HUES6 (cell line): ENCODE measurements at regions not wholly inside any gene's neighbourhood (a gene's known extent, or its start where the extent isn't known, plus 50 kb on each side); places are given as distances from the start of the nearest gene placed in this dataset.
"Not testable (repeated sequence)": the region's sequence is repeated elsewhere in the genome, so short reads cannot be mapped to it uniquely, and the experiment has no call there.

Experiments used
- H3K27ac ChIP-seq: 2 replicates; pipeline ENCODE4 v1.7.0; 2013; ENCODE audit warnings: low read depth, mild to moderate bottlenecking, low read length, inconsistent platforms
- H3K27me3 ChIP-seq: 2 replicates; pipeline ENCODE4 v1.6.1; 2013; ENCODE audit warnings: low read length; ENCODE audit not compliant: control insufficient read depth, insufficient read depth
- H3K36me3 ChIP-seq: 2 replicates; pipeline ENCODE4 v1.6.1; 2013; ENCODE audit warnings: low read length; ENCODE audit not compliant: control insufficient read depth, insufficient read depth
- H3K4me1 ChIP-seq: 2 replicates; pipeline ENCODE4 v1.6.1; 2013; ENCODE audit warnings: low read length; ENCODE audit not compliant: control insufficient read depth, insufficient read depth
- H3K4me3 ChIP-seq: 2 replicates; pipeline ENCODE4 v1.5.1; 2013; ENCODE audit warnings: low read depth, low read length
- H3K9ac ChIP-seq: one replicate; pipeline ENCODE4 v1.6.1; 2013; ENCODE audit warnings: mild to moderate bottlenecking, low read length
- H3K9me3 ChIP-seq: 2 replicates; pipeline ENCODE4 v1.6.1; 2013; ENCODE audit warnings: low read depth, low read length; ENCODE audit not compliant: control insufficient read depth, insufficient read depth

DNA sequence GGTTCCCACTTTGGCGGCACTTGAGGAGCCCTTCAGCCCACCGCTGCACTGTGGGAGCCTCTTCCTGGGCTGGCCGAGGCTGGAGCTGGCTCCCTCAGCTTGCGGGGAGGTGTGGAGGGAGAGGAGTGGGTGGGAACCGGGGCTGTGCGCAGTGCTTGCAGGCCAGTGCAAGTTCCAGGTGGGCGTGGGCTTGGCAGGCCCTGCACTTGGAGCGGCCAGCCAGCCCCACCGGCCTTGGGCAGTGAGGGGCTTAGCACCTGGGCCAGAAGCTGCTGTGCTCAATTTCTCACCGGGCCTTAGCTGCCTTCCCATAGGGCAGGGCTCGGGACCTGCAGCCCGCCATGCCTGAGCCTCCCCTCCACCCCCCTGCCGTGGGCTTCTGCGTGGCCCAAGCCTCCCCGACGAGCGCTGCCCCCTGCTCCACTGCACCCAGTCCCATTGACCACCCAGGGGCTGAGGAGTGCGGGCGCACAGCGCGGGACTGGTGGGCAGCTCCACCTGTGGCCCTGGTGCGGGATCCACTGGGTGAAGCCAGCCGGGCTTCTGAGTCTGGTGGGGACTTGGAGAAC is 474.3 kb downstream of the MID1IP1 start:
- H3K9ac ChIP-seq = no peak overlapping the region
- H3K27ac ChIP-seq = no peak overlapping the region
- no peak overlapping the region for H3K4me3 ChIP-seq
- H3K9me3 ChIP-seq = peaks cover 22% of the 10 kb centered on the region; the same call in 1 of the 2 replicates
- H3K36me3 ChIP-seq = no peaks in the 10 kb centered on the region
- H3K4me1 ChIP-seq = no peaks in the 10 kb centered on the region
- no peaks in the 10 kb centered on the region for H3K27me3 ChIP-seq

- not testable (repeated sequence) for H3K27ac ChIP-seq, H3K9ac ChIP-seq, H3K27me3 ChIP-seq, H3K4me3 ChIP-seq, H3K36me3 ChIP-seq, H3K4me1 ChIP-seq
- peaks cover 36% of the 10 kb centered on the region for H3K9me3 ChIP-seq
These were observed 476.6 kb downstream of the MID1IP1 start for GRCh38 chrX:39277685-39278390.

DNA sequence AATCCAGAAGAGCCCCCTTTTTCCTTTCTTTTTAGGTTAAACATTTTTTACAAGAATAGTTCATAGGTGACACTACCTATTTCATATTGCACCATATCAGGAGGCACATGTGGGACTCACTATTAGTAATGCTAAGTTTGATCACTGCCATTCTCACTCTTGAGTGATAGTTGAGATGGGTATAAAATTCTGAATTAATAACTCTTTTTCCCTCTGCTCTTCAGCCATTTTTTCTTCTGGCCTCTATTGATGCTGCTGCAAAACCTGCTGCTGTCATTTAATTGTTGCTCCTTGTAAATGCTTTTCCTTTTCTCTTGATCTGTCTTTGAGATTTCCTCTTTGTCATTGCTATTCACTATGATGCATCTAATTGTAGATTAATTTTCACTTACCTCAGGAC is 482.0 kb downstream of the MID1IP1 start:
- H3K36me3 ChIP-seq = no peaks in the 10 kb centered on the region
- H3K9me3 ChIP-seq = peaks cover 47% of the 10 kb centered on the region
- no peak overlapping the region for H3K27ac ChIP-seq
- no peak overlapping the region for H3K9ac ChIP-seq
- H3K4me3 ChIP-seq = no peak overlapping the region
- H3K4me1 ChIP-seq = no peaks in the 10 kb centered on the region
- peaks cover 5% of the 10 kb centered on the region; the same call in 1 of the 2 replicates for H3K27me3 ChIP-seq

GRCh38 chrX:39288592-39288991 is 487.3 kb downstream of the MID1IP1 start:
- Histone ChIP-seq H3K36me3 (no peaks in the 10 kb centered on the region), H3K9ac (no peak overlapping the region), H3K4me1 (no peaks in the 10 kb centered on the region), H3K27ac (no peak overlapping the region), H3K27me3 (peaks cover 5% of the 10 kb centered on the region; the same call in 1 of the 2 replicates), H3K4me3 (no peak overlapping the region), H3K9me3 (peaks cover 23% of the 10 kb centered on the region)

GRCh38 chrX:39289827-39290226 is 488.6 kb downstream of the MID1IP1 start:
- Histone ChIP-seq H3K9ac (no peak overlapping the region), H3K27me3 (peaks cover 5% of the 10 kb centered on the region; the same call in 1 of the 2 replicates), H3K27ac (no peak overlapping the region), H3K4me3 (no peak overlapping the region), H3K36me3 (no peaks in the 10 kb centered on the region), H3K9me3 (peaks cover 19% of the 10 kb centered on the region; the same call in 1 of the 2 replicates), H3K4me1 (no peaks in the 10 kb centered on the region)

DNA sequence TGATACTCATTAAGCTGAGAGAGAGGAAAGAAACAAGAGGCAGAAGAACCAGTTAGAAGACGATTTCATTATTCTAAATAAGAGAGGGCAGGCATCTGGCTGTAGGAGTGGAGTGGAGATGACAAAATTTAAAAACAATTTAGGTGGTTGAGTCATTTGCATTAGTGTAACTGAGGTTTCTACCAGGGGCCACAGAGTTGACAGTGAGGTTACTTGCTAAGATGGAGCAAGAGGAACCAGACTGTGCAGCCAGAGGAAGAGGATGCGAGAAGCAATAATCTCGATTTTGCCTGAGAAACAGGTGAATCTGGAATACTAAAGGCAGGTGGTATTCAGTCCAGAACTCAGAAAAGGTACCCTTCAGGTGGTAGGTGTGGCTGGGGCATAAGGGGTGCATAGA is 491.9 kb downstream of the MID1IP1 start:
- H3K27ac ChIP-seq = no peak overlapping the region
- no peak overlapping the region for H3K4me3 ChIP-seq
- H3K9me3 ChIP-seq = peaks cover 15% of the 10 kb centered on the region
- H3K4me1 ChIP-seq = no peaks in the 10 kb centered on the region
- H3K36me3 ChIP-seq = no peaks in the 10 kb centered on the region
- H3K27me3 ChIP-seq = no peaks in the 10 kb centered on the region
- no peak overlapping the region for H3K9ac ChIP-seq

- no peak overlapping the region for H3K9ac ChIP-seq
- H3K27ac ChIP-seq = no peak overlapping the region
- H3K4me1 ChIP-seq = no peaks in the 10 kb centered on the region
- H3K27me3 ChIP-seq = no peaks in the 10 kb centered on the region; the same call in 1 of the 2 replicates
- no peaks in the 10 kb centered on the region for H3K36me3 ChIP-seq
- H3K4me3 ChIP-seq = no peak overlapping the region
- peaks cover 43% of the 10 kb centered on the region for H3K9me3 ChIP-seq
These were observed 495.2 kb downstream of the MID1IP1 start for GRCh38 chrX:39296472-39296871.

DNA sequence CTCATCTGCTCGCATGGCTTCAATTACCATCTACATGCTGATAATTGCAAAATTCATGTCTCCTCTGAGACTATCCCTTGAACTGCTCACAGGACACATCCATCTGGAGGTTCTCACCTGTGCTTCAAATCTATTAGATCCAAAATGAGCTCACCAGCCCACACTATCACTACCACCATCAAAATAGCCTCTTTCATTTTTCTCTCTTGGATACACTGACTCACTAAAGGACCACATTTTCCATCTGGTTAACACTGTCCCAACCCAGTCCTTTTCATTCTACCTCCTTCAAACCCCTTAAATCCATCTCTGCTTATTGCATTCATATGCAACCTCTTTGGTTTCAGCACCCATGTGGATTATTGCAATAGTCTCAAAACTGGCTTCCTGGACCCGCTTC is 497.6 kb downstream of the MID1IP1 start:
- Histone ChIP-seq H3K27me3 (no peaks in the 10 kb centered on the region; the same call in 1 of the 2 replicates), H3K9me3 (peaks cover 59% of the 10 kb centered on the region), H3K4me3 (no peak overlapping the region), H3K27ac (no peak overlapping the region), H3K4me1 (no peaks in the 10 kb centered on the region), H3K9ac (no peak overlapping the region), H3K36me3 (no peaks in the 10 kb centered on the region)

- no peaks in the 10 kb centered on the region for H3K4me1 ChIP-seq
- no peak overlapping the region for H3K27ac ChIP-seq
- H3K4me3 ChIP-seq = no peak overlapping the region
- no peaks in the 10 kb centered on the region for H3K36me3 ChIP-seq
- H3K9me3 ChIP-seq = peaks cover 65% of the 10 kb centered on the region
- no peaks in the 10 kb centered on the region; the same call in 1 of the 2 replicates for H3K27me3 ChIP-seq
- no peak overlapping the region for H3K9ac ChIP-seq
These were observed 498.4 kb downstream of the MID1IP1 start for GRCh38 chrX:39299615-39300014.

GRCh38 chrX:39301036-39301435 is 499.8 kb downstream of the MID1IP1 start:
- H3K4me1 ChIP-seq = no peaks in the 10 kb centered on the region
- H3K27ac ChIP-seq = no peak overlapping the region
- no peaks in the 10 kb centered on the region for H3K36me3 ChIP-seq
- H3K9me3 ChIP-seq = peaks cover 67% of the 10 kb centered on the region
- H3K27me3 ChIP-seq = no peaks in the 10 kb centered on the region; the same call in 1 of the 2 replicates
- H3K9ac ChIP-seq = no peak overlapping the region
- H3K4me3 ChIP-seq = no peak overlapping the region

- Histone ChIP-seq H3K27ac (no peak overlapping the region), H3K27me3 (no peaks in the 10 kb centered on the region; the same call in 1 of the 2 replicates), H3K36me3 (no peaks in the 10 kb centered on the region), H3K9me3 (peaks cover 76% of the 10 kb centered on the region), H3K4me3 (no peak overlapping the region), H3K4me1 (no peaks in the 10 kb centered on the region), H3K9ac (no peak overlapping the region)
These were observed 501.6 kb downstream of the MID1IP1 start for GRCh38 chrX:39302838-39303237.
